Endothelial cell of umbilical vein (primary cell): ENCODE measurements at regions not wholly inside any gene's neighbourhood (a gene's known extent, or its start where the extent isn't known, plus 50 kb on each side); places are given as distances from the start of the nearest gene placed in this dataset.

Source experiments
- BruUV-seq: library from RNA; stranded (reverse); fragments of 400-500 nt; replicated peaks from 2 replicates; lab custom pipeline; 2021; lab: Mats Ljungman, UMichigan
- CTCF ChIA-PET: fragments of 300-600, 350-600 bp; sonication (Branson Sonifier 250); formaldehyde crosslinking; loops from one replicate; lab custom pipeline; 2021; ENCODE audit warnings: antibody characterized with exemption, inconsistent platforms; lab: Charles Lee
- POLR2A ChIA-PET: fragments of 300-600, 350-600 bp; sonication (Branson Sonifier 250); formaldehyde crosslinking; loops from one replicate; lab custom pipeline; 2021; ENCODE audit warnings: antibody characterized with exemption, inconsistent platforms; lab: Charles Lee
- DNase-seq: peaks from one replicate; pipeline ENCODE4 v3.0.0-alpha.2; 2011; ENCODE audit warnings: low read depth, low spot score
- FAIRE-seq: peaks from 2 replicates; lab custom pipeline; 2011; peaks lifted over from hg19 to GRCh38; lab: Jason Lieb, UNC
- H2AFZ ChIP-seq: 2 replicates; pipeline ENCODE4 v1.6.0; 2012; ENCODE audit warnings: low read depth, low read length, control low read depth, inconsistent platforms
- H3K27ac ChIP-seq: 2 replicates; pipeline ENCODE4 v1.5.1; 2011; ENCODE audit warnings: low read depth, mild to moderate bottlenecking, control low read depth, low read length, moderate library complexity; ENCODE audit not compliant: insufficient read depth
- H3K27me3 ChIP-seq, 2 experiments: 2 replicates each; pipeline versions ENCODE4 v1.6.0 to v1.6.1; 2011; ENCODE audit warnings: low read length in 2 of 2, mixed read lengths in 1 of 2; ENCODE audit not compliant: control insufficient read depth in 2 of 2, insufficient read depth in 2 of 2
- H3K36me3 ChIP-seq, 2 experiments: 2 replicates in 1 of 2; 3 replicates in 1 of 2; pipeline ENCODE4 v1.5.1; 2011; ENCODE audit warnings: low read length in 2 of 2, mild to moderate bottlenecking in 1 of 2, moderate library complexity in 1 of 2; ENCODE audit not compliant: control insufficient read depth in 2 of 2, insufficient read depth in 2 of 2; ENCODE audit errors: extremely low read depth in 1 of 2
- H3K4me1 ChIP-seq: 3 replicates; pipeline ENCODE4 v1.5.1; 2011; ENCODE audit warnings: mild to moderate bottlenecking, low read length; ENCODE audit not compliant: control insufficient read depth, insufficient read depth; ENCODE audit errors: extremely low read depth
- H3K4me2 ChIP-seq: 2 replicates; pipeline ENCODE4 v1.6.1; 2011; ENCODE audit warnings: low read length, control low read depth, mixed read lengths; ENCODE audit not compliant: insufficient read depth
- H3K4me3 ChIP-seq, 3 experiments: fragments of 200-600 bp in 1 of 3; sonication (generic), shearing (Covaris generic) in 1 of 3; replicated peaks in 1 of 3; 2 replicates each; pipeline ENCODE4 v1.5.1; 2011 to 2016; ENCODE audit warnings: control low read depth in 3 of 3, low read length in 3 of 3, mild to moderate bottlenecking in 2 of 3, inconsistent platforms in 1 of 3, low read depth in 1 of 3, moderate library complexity in 1 of 3; ENCODE audit not compliant: insufficient read depth in 1 of 3
- H3K79me2 ChIP-seq: 2 replicates; pipeline ENCODE4 v1.6.0; 2012; ENCODE audit warnings: low read length, inconsistent platforms; ENCODE audit not compliant: control insufficient read depth, insufficient read depth
- H3K9ac ChIP-seq: replicated peaks from 2 replicates; pipeline ENCODE3; 2011; ENCODE audit warnings: low read length, control low read depth; ENCODE audit not compliant: insufficient read depth; ENCODE audit errors: extremely low read depth
- H3K9me1 ChIP-seq: replicated peaks from 3 replicates; pipeline ENCODE4 v1.6.0; 2011; ENCODE audit warnings: mild to moderate bottlenecking, low read length; ENCODE audit not compliant: control insufficient read depth, insufficient read depth; ENCODE audit errors: extremely low read depth
- H3K9me3 ChIP-seq: replicated peaks from 2 replicates; pipeline ENCODE4 v1.5.1; 2012; ENCODE audit warnings: low read length, inconsistent platforms; ENCODE audit not compliant: control insufficient read depth, insufficient read depth
- H4K20me1 ChIP-seq: replicated peaks from 2 replicates; pipeline ENCODE3; 2011; ENCODE audit warnings: mild to moderate bottlenecking, low read length; ENCODE audit not compliant: control insufficient read depth, insufficient read depth; ENCODE audit errors: extremely low read depth
- CTCF ChIP-seq, 2 donors: IDR thresholded peaks; 1 replicate in 1 of 2; 2 replicates in 1 of 2; pipeline ENCODE4 v1.5.1; 2011; ENCODE audit warnings: low read length in 2 of 2, mild to moderate bottlenecking in 2 of 2, moderate library complexity in 2 of 2, control low read depth in 1 of 2, inconsistent platforms in 1 of 2, low read depth in 1 of 2; ENCODE audit not compliant: insufficient read depth in 1 of 2; ENCODE audit errors: extremely low read depth in 1 of 2
- EZH2 ChIP-seq: IDR thresholded peaks from 2 replicates; pipeline ENCODE4 v1.6.1; 2012; ENCODE audit warnings: borderline replicate concordance, low read depth, mild to moderate bottlenecking, moderate library complexity, low read length, inconsistent platforms; ENCODE audit not compliant: severe bottlenecking
- FOS ChIP-seq: IDR thresholded peaks from 2 replicates; pipeline ENCODE4 v1.6.1; 2011; ENCODE audit warnings: mild to moderate bottlenecking, low read length, moderate library complexity, borderline replicate concordance; ENCODE audit not compliant: insufficient read depth
- GATA2 ChIP-seq: IDR thresholded peaks from 2 replicates; pipeline ENCODE4 v1.7.0; 2011; ENCODE audit warnings: low read depth, mild to moderate bottlenecking, moderate library complexity, mixed read lengths, low read length; ENCODE audit not compliant: insufficient read length, insufficient read depth
- JUN ChIP-seq: IDR thresholded peaks from 2 replicates; pipeline ENCODE4 v1.6.1; 2011; ENCODE audit warnings: borderline replicate concordance, low read depth; ENCODE audit not compliant: insufficient read length, insufficient read depth
- MAX ChIP-seq: IDR thresholded peaks from 2 replicates; pipeline ENCODE4 v1.6.1; 2011; ENCODE audit not compliant: insufficient read depth, insufficient read length
- MYC ChIP-seq: IDR thresholded peaks from one replicate; pipeline ENCODE4 v1.6.1; 2011; ENCODE audit warnings: mild to moderate bottlenecking, low read depth, low read length
- POLR2A ChIP-seq: IDR thresholded peaks from 2 replicates; pipeline ENCODE4 v1.6.1; 2012; ENCODE audit warnings: low read depth, mild to moderate bottlenecking, control low read depth, low read length
- POLR2AphosphoS5 ChIP-seq: IDR thresholded peaks from 2 replicates; pipeline ENCODE4 v1.6.1; 2012; ENCODE audit warnings: low read depth, mild to moderate bottlenecking, control low read depth, low read length, moderate library complexity; ENCODE audit not compliant: insufficient read depth
- dilution Hi-C: fragments of 300-500 bp; cut with MboI; formaldehyde crosslinking; loops from one replicate; pipeline ENCODE4 v1.15.0; 2019; ENCODE audit warnings: low sequenced_read_pairs; ENCODE audit not compliant: extremely low pct_ligation_motif_present
- intact Hi-C: fragments of 100-400 bp; cut with micrococcal nuclease; formaldehyde crosslinking; loops from one replicate; pipeline ENCODE4 v1.10.0; 2022

GRCh38 chr2:225932811-225933413, 533.4 kb downstream of the NYAP2 start:
- Histone ChIP-seq H3K27me3 (no peaks in the 10 kb centered on the region), H3K4me1 (no peaks in the 10 kb centered on the region), H4K20me1 (no peaks in the 10 kb centered on the region), H2AFZ (no peak overlapping the region), H3K9ac (no peak overlapping the region), H3K4me2 (no peak overlapping the region), H3K4me3 (no peak overlapping the region), H3K27ac (no peak overlapping the region), H3K36me3 (no peaks in the 10 kb centered on the region), H3K9me1 (no peaks in the 10 kb centered on the region), H3K79me2 (no peaks in the 10 kb centered on the region), H3K9me3 (no peaks in the 10 kb centered on the region)
- POLR2A ChIA-PET, result no interaction called here
- no peak for TF ChIP-seq GATA2
- no peak for TF ChIP-seq CTCF (IDR thresholded peaks at IDR 0.05; ENCODE audit: extremely low read depth in 1 of 2, insufficient read depth in 1 of 2, low read depth in 1 of 2, low read length in 2 of 2)
- TF ChIP-seq EZH2, result no peak
- TF ChIP-seq POLR2AphosphoS5, result no peak
- no peak for TF ChIP-seq JUN
- no peak for TF ChIP-seq POLR2A
- TF ChIP-seq FOS, result no peak
- no peak for TF ChIP-seq MAX
- no peak for TF ChIP-seq MYC
- no peak for FAIRE-seq
- intact Hi-C loops (no loop called here), dilution Hi-C loops (no loop called here)
- CTCF ChIA-PET, result no interaction called here
- DNase-seq, result no peak
- no TSS peak for BruUV-seq
